ENCODE measurements at regions not wholly inside any gene's neighbourhood (a gene's known extent, or its start where the extent isn't known, plus 50 kb on each side); places are given as distances from the start of the nearest gene placed in this dataset.
A peak's percentile ranks its signal among the peaks of the same experiment; 100 is the strongest.

DNA sequence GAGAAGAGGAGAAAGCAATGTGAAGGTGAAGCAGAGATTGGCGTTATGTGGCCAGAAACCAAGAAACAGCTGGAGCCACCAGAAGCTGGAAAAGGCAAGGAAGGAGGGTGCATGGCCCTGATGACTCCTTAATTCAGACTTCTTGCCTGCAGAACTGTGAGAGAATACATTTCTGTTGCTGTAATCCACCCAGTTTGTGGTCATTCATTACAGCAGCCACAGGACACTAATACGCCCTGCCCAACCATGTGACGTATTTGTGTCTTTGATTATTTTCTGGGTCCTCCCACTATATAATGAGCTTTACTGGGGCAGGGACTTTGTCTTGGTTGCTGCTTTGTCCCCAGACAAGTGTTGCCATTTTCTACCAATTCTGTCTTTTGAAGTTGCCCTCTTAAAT, 64.5 kb upstream of the MITF start:
- TF ChIP-seq, protein P1, sequence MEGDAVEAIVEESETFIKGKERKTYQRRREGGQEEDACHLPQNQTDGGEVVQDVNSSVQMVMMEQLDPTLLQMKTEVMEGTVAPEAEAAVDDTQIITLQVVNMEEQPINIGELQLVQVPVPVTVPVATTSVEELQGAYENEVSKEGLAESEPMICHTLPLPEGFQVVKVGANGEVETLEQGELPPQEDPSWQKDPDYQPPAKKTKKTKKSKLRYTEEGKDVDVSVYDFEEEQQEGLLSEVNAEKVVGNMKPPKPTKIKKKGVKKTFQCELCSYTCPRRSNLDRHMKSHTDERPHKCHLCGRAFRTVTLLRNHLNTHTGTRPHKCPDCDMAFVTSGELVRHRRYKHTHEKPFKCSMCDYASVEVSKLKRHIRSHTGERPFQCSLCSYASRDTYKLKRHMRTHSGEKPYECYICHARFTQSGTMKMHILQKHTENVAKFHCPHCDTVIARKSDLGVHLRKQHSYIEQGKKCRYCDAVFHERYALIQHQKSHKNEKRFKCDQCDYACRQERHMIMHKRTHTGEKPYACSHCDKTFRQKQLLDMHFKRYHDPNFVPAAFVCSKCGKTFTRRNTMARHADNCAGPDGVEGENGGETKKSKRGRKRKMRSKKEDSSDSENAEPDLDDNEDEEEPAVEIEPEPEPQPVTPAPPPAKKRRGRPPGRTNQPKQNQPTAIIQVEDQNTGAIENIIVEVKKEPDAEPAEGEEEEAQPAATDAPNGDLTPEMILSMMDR (IDR thresholded peaks at IDR 0.05; ENCODE audit: insufficient read depth, low read depth, low read length, missing control alignments): no peak
- DNase-seq (ENCODE audit: low read depth): no peak
- H3K4me3 ChIP-seq (ENCODE audit: low read depth, low read length): no peak overlapping the region

DNA sequence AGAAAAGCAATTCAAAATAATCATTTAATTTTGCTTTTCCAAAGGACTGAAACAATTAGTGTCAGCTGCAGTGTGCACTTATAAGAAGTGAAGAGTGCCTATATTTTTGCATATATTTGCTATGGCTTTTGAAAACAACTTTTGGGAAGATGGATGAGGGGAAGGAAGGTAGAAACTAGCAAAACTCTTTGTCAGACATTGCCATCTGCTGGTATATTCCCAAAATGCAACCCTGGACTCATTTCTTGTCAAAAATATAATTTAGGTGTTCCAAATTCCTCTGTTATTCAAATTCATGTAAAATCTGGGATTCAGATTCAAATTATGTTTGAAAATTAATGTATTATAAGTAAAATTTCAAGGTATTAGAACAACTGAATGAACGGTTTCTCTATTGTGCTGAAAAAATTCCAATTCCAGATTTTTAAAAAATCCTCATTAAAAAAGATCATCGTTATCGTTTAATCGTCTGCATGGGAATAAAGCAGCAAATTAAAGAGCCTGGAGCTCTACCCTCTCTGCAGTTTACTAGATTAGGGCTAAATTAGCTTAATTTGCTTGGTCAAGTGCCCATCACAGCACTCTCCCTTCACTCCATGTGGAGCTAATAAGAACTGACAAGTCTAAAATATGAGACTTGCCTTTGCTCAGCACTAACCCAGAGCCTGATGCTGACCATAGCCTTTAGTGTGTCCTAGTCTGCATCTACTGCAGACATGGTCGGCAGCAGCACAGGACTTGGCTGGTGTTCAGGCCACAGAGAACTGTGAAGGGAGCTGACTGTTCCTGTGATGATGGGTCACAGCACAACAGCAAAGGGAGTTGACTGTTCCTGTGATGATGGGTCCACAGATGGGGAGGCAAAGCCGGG, 67.9 kb upstream of the MITF start:
- TF ChIP-seq, protein P1 (IDR thresholded peaks at IDR 0.05; ENCODE audit: insufficient read depth, low read depth, low read length, missing control alignments): peak; percentile 43
- DNase-seq (ENCODE audit: low read depth): peak; percentile 35
- no peak overlapping the region for H3K4me3 ChIP-seq (ENCODE audit: low read depth, low read length)

DNA sequence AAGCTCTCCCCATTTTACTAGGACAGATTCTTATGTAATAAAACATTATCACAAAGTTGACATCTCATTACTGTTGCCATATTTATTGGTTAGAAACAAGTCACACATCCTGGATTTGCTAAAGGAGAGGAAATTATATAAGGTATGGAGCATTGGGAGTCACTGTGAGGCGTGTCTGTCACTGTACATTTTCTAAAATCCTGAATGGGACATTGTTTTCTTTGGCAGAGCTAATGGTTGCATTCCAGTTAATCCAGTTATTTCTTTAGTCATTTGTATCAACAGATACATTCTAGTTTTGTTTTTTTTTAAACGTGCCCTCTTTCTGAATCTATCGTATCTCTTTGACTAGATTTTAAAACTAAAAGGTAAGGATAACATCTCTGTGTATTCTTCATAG, 70.2 kb upstream of the MITF start:
- no peak overlapping the region for H3K4me3 ChIP-seq (ENCODE audit: low read depth, low read length)
- TF ChIP-seq, protein P1 (IDR thresholded peaks at IDR 0.05; ENCODE audit: insufficient read depth, low read depth, low read length, missing control alignments): no peak
- DNase-seq (ENCODE audit: low read depth): no peak

DNA sequence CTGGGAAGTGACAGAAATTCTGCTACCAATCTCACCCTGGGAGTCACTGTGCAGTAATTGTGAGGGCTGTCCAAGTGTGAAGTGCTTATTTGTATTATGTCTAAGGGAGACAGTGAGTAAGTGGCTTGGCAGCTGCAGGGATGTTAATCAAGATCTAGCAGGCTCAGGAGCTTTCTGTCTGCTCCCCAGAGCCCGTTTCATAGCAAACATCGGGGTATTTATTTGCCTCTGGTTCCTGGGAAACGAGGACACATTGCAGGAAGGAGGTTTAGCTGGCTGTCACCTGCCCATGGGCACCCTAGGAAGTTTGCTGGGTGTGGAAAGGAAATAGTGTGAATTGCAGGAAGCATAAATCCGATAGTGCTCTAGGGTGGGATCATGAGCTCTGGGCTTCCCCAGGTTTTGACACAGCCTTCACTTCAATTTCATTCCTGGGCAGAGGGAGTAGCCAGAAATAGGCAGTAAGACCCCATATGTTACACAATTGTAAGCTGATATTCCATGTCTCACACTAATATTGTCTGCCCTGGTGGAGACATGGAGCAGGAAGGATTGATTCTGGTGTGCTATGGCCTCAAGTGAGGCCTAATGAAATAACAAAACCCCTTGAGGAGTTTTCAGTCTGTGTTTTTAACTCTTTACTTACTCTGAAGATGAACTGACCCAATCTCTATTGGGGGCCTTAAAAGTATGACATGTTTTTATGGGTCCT, 74.1 kb upstream of the MITF start:
- TF ChIP-seq, protein P1 (IDR thresholded peaks at IDR 0.05; ENCODE audit: insufficient read depth, low read depth, low read length, missing control alignments): no peak
- no peak for DNase-seq (ENCODE audit: low read depth)
- no peak overlapping the region for H3K4me3 ChIP-seq (ENCODE audit: low read depth, low read length)

DNA sequence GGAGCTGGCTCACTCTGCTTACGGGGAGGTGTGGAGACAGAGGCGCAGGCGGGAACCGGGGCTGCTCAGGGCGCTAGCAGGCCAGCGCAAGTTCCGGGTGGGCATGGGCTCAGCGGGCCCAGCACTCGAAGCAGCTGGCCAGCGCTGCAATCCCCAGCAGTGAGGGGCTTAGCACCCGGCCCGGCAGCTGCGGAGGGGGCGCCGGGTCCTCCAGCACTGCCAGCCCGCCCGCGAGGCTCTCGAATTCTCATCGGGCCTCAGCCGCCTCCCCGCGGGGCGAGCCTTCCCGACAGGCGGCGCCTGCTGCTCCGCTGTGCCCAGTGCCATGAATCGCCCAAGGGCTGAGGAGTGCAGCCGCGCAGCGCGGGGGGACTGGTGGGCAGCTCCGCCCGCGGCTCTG, 78.6 kb upstream of the MITF start:
- TF ChIP-seq, protein P1 (IDR thresholded peaks at IDR 0.05; ENCODE audit: insufficient read depth, low read depth, low read length, missing control alignments): no peak
- no peak overlapping the region for H3K4me3 ChIP-seq (ENCODE audit: low read depth, low read length)
- no peak for DNase-seq (ENCODE audit: low read depth)

DNA sequence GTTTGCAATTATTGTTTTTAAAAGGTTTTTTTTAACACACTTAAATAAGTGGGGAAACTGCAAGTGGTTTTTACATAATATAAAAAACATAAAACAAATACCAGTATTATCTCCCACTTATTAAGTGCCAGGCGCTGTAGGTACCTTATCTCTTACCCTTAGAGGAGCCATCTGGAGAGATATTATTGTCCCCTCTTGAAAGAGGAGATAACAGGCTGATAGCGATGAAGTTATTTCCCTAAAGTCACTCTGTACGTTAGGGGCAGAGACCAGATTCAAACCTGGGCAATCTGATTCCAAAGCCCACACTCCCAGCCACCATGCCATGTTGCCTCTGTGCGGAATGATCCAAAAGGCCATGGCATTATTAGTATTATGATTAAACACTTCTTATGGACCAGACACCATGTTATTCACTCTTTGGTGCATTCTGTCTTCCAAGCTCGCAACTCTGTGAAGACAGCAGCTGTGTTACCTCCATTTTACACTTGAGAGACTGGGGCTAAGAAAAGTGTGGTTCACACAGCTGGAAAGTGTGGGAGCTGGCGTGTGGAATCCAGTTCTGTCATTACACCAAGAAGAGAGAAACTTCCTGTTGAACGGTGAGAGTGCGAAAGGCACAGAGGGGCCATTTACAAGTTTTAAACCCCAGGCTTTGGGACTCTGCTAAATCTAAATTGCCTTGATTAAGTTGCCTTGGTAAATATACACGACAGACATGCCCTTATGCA, 79.9 kb upstream of the MITF start:
- no peak overlapping the region for H3K4me3 ChIP-seq (ENCODE audit: low read depth, low read length)
- TF ChIP-seq, protein P1 (IDR thresholded peaks at IDR 0.05; ENCODE audit: insufficient read depth, low read depth, low read length, missing control alignments): no peak
- DNase-seq (ENCODE audit: low read depth): no peak
